Superior temporal gyrus (tissue), 1 donor: ENCODE measurements at regions not wholly inside any gene's neighbourhood (a gene's known extent, or its start where the extent isn't known, plus 50 kb on each side); places are given as distances from the start of the nearest gene placed in this dataset.

Experiments used
- DNase-seq: peaks from one replicate; pipeline ENCODE4 v3.0.0-alpha.2; 2016; ENCODE audit errors: extremely low spot score

DNA sequence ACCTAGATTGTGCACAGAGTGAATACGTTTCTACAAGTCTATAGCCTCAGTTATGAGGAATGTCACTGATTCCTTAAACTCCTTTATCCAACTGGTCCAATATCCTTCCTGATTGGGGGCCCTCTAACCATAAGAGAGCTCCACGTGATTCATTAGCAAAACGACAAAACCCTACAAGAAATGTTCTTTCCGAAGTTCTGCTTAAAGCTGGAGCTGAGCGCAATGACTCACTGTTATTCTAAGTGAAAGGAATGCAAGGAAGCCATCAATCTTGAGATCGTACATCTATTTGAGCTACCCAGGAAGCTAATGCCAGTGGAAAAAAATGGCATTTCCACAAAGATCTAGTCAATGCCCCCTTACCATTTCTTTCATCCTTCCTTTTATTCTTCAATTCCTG lies 354.9 kb upstream of the CDH20 start:
- DNase-seq = no peak

DNA sequence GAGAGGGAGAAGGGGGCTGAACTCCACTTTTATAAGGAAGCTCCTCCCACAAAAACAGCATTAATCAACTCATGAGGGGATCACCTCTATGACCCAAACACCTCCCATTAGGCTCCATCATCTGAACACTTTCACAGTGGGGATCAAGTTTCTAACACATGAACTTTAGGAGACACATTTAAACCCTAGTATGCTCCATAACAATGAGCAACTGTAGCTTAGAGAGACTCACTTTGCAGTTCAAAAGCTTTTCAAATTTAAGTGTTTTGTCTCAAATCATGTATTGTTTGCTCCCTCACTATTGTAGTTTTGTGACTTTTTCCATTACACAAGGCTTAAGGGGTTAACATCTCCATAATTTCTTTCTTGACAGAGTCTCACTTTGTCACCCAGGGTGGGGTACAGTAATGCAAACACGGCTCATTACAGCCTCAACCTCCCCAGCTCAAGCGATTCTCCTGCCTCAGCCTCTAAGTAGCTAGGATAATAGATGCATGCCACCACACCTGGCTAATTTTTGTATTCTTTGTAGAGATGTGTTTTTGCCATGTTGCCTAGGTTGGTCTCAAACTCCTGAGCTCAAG lies 352.7 kb upstream of the CDH20 start:
- no peak for DNase-seq

DNA sequence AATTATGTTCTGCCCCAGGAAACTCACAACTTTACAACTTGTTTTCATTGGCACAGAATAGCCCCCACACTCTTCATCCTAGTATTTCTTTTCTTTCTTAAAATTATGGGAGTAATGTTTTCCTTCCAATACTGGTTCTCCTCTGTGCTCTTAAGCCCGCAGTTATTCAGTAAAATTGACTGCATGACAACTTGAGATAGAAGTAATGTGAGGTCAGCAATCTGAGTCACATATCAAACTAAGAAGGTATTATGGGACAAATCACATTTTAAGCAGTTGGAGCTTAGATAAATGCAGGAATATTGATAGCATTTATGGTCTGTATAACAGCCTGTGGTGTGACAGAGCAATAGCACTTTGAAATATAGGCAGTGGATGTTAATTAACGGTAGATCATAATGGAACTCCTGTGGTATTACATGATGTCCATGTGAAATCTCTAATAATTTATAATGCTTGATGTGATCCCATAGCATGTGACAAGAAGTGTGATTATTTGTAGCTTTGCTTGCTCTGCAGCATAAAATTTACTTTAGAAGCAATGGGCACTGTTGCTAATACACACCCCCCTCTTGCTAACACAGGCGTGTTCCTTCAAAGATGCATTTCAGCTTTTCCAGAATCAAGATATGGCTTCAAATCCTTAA lies 351.4 kb upstream of the CDH20 start:
- DNase-seq = no peak

DNA sequence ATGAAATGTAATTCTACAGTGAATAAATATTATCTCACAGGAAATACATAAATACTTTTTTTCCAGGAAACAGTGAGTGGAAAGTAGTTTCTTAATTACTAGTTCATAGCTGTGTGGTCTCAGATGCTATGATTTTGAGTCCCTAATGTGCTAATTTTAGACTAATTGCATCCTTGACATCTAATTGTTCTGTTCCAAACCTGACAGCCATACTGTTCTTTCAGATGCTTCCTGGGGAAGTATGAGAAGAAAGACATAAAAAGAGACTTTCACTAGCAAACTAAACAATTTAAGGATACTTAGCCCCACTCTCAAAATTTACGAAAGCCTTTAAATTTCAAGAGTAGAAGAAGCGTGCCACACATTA lies 350.9 kb upstream of the CDH20 start:
- no peak for DNase-seq

DNA sequence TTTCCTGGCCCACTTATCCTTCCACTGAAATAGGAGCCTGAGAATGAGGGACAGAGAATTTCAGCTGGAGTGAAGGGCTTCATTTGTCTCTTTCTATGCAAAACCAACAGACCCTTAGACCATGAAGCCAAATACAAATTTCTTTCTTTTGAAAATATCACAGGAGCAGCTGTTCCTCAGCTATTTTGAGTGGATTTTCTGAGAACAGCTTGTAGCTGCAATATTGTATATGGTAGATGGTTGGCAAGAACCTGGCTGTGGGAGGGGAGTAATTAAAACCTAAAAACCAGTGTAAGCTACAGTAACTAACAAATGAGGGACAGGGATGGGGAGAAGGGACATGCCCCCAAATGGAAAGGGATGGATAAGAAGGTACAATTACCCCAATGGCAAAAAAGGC lies 350.3 kb upstream of the CDH20 start:
- DNase-seq = peak; percentile 58

DNA sequence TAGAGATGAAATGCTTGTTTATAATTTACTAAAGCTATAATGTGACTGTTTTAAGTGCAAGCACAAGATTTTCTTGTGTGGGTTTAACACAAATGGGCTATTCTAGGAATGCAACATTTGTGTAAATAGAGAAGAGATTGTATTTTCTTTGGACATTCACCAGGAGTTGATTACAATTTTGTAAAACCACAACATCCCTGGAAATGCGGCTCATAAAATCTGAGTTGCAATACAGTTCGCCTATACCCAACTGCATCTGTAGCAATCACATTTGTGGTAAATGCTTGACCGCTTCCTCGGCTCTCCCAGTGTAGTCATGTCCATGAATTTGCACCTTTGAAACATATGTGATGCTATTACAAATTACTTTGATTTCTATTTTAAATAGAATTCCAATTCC lies 348.7 kb upstream of the CDH20 start:
- DNase-seq = no peak

DNA sequence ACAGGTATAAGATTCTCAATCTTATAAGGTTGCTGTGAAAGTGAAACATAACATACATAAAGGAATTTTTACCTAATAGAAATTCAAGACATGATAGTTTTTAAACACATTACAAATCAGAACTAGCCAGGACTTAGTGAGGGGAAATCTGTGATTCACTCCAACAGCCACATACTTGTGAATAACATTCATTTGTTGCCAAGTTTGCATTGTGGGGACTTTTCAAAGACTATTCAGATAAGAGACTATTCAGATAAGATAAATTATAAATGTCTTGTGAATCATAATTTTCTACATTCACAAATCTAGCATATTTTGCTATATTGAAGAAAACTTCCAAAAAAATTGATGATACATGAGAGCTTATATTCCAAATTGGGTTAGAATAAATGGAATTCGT lies 345.3 kb upstream of the CDH20 start:
- DNase-seq = no peak

DNA sequence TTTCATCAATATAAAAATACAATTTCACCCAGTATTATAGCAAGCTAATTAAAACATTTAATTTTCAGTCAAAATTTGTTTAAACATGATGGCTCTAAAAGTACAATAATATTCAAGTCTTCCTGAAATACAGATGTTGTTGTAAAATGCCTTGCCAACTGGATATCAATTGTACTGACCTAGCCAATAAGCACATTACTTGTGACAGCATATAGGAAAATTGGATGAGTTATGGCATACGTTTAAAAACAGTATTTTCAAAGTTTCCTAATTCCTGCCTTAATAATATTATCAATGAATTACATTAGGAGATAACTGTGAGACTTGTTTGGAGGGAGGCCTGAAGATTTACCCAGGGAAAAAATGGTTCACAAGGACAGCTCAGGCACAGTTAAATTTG lies 336.9 kb upstream of the CDH20 start:
- DNase-seq = no peak

DNA sequence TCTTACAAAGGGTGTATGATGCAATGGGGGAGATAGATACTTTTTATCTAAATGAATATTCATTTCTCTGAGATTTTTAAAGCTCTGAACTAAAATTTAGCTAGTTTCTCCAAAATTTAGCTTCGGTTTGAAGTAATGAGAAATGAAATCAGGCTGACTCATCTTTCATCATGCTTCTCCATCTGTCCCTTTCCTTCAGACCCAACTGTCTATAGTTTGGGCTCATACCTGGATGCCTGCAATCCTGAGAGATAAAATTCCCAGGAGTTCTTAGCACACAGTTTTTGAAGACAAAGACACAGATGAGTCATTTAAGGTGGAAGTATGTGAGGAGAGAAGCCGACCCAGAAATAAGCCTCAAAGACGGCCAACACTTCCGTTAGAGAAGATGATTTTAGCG lies 336.4 kb upstream of the CDH20 start:
- peak; percentile 53 for DNase-seq

DNA sequence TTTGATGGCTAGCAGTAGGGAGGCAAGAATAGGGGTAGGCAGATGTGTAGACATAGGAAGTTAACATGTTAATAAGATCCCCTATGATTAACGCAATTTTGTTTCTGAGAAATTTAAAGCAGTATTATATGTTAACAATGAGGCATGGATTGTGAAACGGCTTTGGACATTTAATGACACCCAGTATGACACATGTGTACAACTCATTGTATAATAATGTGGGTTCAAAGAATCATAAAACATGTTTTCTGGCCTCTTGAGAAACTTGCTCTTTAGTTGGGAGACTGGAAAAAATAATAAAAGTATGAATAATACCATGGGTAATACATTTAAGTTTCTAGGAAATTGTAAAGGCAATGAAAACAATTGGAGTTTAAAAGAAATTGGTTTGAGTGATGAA lies 332.1 kb upstream of the CDH20 start:
- no peak for DNase-seq

DNA sequence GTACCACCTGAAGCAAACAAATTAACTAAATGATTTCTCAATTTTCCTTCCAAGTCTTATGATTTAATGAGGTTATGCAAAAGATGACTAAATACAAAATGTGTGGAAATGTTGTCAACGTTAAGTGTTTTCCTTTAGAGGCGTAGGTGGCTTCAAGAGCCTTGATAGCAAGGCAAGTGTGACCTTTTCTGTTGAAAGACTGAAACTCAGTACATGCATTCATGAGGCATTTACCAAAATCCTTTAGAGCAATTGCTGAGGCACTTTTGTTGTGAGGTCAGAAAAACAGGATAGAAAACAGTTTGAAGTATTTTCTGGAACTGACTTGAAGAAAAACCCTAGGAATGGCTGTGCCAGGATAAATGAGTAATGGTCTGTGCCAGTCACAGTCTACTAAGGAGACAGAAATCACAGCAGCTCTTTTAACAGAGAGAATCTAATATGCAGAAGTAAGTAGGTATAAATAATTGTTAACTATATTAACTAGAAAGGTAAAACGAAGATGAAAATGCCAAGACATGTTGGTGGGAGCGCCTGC lies 326.5 kb upstream of the CDH20 start:
- no peak for DNase-seq

DNA sequence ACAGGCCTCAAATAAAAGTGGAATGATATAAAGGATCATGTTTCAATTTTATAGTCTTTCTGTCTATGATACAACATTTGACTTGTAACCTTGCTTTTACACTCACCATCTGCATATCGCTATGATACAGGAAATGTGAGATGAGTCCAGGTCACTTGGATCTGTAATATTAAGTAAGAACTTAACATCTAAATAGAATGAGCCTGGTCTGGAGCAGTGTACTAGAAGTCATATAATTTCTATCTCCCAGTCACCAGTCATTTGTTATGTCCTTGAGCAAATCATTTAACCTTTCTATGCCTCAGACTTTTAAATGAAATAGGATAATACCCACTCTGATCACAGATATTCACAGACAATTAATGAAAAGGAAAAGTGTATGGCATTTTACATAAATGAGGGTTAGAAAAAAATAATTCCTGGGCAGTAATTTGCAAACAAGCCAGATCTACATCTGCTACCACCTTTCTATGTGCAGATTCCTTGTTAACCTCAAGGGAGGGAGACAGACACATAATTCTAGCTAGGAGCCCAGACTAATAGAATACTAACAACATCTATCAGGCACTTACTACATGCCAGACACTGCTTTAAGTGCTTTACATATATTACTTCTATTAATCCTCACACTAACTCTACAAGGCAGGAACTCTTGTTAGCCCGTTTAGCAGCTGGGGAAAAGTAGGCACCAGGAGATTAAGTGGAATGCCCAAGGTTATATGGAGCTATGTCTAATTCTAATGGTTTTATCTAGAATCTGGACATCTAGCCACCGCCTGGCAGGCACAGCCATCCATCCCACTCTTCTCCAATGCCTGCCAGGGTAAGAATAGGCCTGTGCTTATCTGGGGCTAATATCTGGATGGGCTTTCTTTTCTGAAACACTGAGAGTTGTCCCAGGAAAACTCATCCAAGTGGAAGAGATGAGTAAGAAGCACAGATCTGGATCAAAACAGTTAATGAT lies 313.6 kb upstream of the CDH20 start:
- no peak for DNase-seq

DNA sequence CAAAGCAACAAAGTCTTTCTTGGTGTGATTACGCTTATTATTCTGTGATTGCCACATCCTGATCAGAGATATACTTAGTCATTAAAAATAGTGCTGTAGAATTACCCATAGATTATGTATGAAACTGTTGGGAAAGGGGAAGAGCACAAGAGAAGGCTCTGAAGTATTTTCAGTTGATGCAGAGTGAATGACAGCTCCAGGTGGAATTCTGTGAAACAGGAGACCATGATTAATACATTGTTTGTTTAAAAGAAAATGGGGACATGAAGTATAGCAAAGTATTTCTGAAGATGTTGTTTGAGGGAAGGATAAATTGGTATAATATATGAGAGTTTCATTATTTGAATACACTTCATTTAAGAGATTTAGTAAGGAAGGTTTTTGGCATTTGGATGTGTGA lies 307.6 kb upstream of the CDH20 start:
- no peak for DNase-seq

DNA sequence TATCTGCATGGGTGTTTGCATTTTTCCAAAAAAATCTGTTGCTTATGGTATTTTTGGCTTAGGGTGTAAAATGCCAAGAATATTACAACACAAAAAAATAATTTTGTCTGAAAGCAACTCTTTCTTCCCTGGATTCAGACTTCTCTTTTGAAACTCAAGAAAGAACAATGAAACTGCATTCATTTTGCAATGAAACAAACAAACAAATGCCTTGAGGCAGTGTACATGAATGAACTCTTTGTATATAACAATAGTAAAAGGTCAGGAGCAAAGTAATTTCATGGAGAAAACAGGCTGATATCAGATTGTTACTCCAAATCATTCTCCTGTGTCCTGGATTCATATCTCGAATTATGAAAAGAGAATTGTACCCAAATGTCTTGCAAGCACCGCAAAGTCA lies 301.6 kb upstream of the CDH20 start:
- peak; percentile 89 for DNase-seq

DNA sequence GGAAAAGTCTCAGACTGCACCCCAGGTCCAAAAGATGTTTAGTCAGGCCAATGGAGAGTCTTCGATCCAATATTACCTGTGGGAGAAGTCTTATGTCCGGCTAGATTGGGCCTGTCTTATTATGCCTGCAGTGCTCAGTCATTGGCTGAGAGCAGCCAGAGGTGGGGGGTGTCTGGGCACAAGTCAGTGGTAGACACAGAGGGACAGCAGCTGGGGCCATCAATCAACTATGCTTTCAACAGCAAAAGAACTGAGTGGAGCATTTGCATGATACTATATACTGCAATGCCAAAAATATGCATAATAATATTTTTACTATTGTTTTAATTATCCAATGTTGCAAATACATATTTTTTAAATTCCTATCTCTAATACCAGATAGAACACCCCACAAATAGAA lies 298.6 kb upstream of the CDH20 start:
- DNase-seq = no peak

DNA sequence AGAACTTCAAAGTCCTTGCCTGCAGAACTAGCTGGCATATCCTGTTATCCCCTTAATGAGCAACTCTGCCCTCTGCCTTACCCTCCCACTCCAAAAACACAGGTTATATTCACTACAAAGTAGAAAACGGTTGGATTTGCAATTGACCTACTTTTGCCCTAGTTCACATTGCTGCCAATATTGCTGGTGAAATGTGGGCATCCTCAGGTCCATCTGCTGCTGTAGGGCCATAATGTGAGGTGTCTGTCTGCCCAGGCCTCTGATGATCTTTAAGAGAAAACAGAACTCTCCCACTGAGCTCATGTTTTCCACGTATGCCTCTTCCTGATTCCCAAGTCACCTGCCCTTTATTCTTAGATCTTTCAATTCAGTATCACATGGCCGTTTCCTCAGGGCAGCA lies 294.0 kb upstream of the CDH20 start:
- DNase-seq = no peak

DNA sequence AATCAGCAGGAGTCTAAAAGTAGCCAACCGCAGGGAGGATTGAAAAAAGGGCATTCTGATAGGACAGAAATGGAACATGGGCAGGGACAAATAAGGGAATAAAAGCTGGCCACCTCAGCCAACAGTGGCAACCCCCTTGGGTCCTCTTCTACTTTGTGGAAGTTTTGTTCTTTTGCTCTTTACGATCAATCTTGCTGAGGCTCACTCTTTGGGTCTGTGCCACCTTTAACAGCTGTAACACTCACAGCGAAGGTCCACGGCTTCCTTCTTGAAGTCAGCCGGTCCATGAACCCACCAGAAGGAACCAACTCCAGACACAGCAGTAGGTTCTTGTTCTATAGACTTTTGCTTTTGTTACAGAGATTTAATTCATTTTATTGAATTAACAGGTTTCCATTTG lies 285.4 kb upstream of the CDH20 start:
- no peak for DNase-seq

DNA sequence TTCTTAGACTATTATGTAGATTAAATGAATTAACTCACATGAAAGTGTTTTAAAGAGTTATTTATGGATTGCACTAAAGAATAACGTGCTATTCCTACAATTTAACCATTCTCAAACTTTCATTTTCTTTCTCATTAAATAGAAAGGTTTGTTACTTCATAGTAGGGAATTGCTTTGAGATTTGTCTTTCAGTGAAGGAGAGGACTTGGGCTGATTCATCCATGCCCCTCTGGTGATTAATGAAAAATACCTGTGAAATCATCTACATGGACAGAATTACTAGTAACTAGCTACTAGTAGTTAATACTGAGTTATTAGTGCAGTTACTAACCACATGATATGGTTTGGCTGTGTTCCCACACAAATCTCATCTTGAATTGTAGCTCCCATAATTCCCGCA lies 275.8 kb upstream of the CDH20 start:
- no peak for DNase-seq

DNA sequence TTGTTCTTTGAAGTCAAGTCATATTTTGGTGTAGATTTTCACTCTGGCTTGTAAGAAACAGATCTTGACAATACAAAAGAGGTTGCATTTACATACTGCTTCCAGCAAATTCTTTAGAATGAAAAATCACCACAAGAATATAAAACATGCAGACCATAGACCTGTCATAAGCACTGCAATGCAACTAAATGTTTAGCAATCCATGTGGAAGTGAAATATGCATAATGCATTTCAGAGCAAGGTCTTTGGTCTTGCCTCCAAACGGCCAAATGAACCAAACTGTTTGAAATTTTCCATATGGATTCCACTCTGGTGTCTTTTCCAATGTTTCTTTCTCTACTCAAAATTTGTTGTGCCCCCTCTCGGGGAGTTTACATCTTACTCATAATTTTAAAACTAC lies 271.0 kb upstream of the CDH20 start:
- no peak for DNase-seq

DNA sequence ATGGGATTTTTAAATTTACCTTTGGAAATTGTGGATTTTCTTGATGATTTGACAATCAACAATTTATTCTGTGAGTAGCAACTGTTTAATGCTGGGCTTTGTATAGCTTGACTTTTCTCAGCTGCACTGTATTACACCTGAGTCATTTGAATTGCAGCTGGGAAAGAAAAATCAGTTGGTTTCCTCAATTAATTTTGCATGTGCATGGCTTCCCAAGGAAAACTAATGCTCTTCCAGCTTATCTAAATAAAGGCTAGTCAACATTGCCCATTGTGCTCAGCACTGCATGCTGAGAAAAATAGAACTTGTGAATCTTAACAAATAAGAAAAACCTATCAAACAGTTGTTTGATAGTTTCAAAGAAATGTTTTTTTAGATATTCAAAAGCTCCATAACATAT lies 268.3 kb upstream of the CDH20 start:
- no peak for DNase-seq

DNA sequence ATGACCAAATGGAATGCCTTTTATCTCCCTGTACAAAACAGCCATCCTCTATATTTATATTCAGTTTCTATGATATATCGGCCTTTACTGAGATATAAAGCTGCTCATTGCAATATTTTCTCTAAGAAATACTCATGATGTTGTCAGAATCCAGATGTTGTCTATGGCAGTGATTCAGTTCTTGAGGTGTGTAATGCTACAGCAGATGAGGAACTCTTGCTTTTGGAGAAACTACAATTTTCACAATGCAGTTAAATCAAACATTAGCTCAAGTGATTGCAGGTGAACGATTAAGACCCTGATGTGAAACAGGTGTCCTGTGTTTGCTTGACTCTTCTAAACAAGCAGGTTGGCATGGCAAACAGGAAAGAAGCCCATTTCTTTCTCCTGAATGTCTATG lies 256.2 kb upstream of the CDH20 start:
- DNase-seq = no peak

DNA sequence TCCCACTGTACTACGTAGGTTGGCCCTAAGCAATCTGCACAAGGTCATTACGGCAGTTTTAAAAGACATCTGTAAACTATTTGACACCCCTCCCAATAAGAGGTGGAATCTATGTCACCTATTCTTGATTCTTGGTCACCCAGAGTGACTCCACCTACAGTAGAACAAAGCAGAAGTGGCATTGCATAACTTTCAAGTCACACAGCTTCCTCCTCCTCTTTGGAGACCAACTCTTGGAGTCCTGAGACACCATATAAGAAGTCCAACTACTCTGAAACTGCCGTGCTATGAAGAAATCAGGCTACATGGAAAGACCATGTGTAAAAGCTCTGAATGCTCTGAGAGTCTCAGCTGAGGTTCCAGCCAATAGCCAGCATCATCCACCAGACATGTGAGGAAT lies 253.5 kb upstream of the CDH20 start:
- no peak for DNase-seq
